GM18909 (cell line): ENCODE measurements at regions not wholly inside any gene's neighbourhood (a gene's known extent, or its start where the extent isn't known, plus 50 kb on each side); places are given as distances from the start of the nearest gene placed in this dataset.
"Not testable (repeated sequence)": the region's sequence is repeated elsewhere in the genome, so short reads cannot be mapped to it uniquely, and the experiment has no call there.

Source experiments
- ATAC-seq: cut with Tn5 transposase; IDR thresholded peaks from one replicate; pipeline ENCODE4 v1.9.1; 2021; ENCODE audit warnings: mild to moderate bottlenecking; ENCODE audit not compliant: unreplicated experiment, poor library complexity

DNA sequence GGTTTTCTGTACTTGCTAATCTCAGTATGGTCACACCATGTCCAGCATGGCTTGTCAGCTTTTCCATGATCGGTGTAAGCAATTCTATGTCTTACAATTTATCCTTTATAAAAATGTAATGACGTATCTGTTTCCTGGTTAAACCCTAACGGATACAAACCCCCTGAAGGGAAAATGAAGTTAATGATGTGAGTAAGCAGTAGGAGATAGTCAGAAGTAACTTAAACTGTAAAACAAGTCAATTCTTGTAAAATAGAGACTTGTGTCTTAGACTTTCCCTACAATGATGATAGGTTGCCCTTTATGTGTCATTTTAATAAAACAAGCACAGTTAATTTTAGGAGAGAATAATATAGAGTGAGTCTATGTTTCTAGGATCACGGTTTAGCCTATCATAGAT lies 1365.9 kb upstream of the SLC39A10 start:
- no peak for ATAC-seq

GRCh38 chr2:194289712-194290346 lies 1367.2 kb upstream of the SLC39A10 start:
- ATAC-seq = no peak

DNA sequence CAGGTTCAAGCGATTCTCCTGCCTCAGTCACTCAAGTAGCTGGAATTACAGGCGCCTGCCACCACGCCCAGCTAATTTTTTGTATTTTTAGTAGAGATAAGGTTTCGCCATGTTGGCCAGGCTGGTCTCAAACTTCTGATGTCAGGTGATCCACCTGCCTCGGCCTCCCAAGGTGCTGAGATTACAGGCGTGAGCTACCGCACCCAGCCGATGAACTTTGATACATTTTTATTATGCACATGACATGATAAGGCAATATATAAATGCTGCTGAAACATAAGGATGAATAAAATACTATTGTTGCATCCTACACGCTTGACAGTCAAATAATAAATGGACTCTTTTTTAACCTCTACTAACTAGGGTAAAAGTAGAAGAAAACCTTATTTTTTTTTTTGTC lies 1380.4 kb upstream of the SLC39A10 start:
- ATAC-seq = not testable (repeated sequence)

- no peak for ATAC-seq
These were observed 1385.6 kb upstream of the SLC39A10 start for GRCh38 chr2:194271293-194271961.

DNA sequence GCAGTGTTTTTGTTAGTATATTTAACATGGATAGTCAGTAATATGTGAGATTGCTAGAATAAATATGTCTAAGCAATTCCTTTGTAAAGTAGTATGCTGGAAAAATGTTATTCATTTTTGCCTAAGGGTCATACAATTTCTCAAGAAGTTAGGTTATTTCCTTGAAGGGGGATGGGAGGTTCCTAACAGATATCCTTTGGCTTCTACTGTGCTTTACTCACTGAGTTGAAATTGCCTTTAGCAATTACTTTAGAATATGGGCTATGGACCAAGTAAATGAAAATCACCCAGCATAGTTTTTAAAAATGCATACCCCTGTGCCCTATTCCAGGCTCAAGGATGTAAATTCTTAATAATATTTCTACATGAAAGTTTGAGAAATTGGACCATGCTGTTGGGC lies 1386.4 kb upstream of the SLC39A10 start:
- ATAC-seq = no peak

GRCh38 chr2:194264586-194264985 lies 1392.4 kb upstream of the SLC39A10 start:
- no peak for ATAC-seq

- ATAC-seq = no peak
These were observed 1396.8 kb upstream of the SLC39A10 start for GRCh38 chr2:194260185-194260584.

DNA sequence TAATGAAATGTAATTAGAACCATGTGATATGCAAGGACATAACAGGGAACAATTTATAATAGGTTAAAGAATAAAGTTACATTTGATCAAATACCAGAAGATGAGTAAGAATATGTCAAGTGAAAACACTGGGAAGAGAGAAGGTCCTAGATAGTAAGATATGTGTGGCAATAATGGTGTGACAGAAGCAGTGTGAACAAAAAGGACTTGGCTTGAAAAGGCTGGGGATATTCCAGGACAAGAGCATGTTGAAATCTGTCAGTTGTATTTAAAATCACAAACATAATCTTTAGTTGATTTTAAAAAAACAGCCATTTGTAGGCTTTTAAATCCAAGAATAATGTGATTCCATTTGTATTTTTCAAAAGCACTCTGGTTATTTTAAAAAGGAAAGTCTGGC lies 1399.9 kb upstream of the SLC39A10 start:
- no peak for ATAC-seq

GRCh38 chr2:194253528-194254259 lies 1403.3 kb upstream of the SLC39A10 start:
- no peak for ATAC-seq

- ATAC-seq = no peak
These were observed 1404.9 kb upstream of the SLC39A10 start for GRCh38 chr2:194252127-194252526.

DNA sequence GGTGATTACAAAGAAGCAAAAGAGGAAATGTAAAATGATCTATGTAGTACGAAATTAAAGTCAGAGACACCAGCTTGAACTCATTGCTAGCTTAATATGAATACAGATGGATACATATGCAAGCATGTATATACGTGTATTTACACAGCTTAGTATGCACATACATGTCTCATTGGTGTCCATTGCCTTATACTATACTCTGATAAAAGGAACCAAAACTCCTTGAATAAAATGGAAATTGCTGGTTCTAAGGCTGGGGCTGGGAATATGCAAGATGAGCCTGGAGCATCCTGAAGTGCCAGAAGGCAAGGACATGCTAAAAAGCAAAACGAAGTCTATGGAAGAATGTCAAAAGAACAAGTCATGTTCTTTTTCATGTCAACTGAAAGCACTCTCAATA lies 1424.4 kb upstream of the SLC39A10 start:
- ATAC-seq = no peak

DNA sequence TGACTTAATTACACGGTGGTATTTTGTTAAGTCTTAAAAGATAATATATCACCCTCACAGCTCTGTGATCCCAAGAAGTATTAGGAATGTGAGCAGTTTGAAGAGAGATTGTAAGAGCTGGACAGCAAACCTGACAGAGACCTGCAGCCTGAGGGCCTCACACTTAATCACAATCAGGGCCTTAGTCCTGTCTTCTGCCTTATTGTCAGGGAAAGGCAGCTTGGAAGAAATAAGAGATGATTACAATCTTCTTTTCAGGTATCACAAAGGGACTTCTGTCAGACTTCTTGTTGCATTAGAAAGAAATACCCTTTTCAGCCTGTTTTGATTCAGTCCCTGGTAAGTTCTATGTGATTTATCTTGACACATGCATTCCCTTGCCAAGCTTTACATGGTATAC lies 1433.8 kb upstream of the SLC39A10 start:
- ATAC-seq = no peak

- no peak for ATAC-seq
These were observed 1442.8 kb upstream of the SLC39A10 start for GRCh38 chr2:194214192-194214591.

- ATAC-seq = no peak
These were observed 1451.3 kb upstream of the SLC39A10 start for GRCh38 chr2:194205568-194206227.

DNA sequence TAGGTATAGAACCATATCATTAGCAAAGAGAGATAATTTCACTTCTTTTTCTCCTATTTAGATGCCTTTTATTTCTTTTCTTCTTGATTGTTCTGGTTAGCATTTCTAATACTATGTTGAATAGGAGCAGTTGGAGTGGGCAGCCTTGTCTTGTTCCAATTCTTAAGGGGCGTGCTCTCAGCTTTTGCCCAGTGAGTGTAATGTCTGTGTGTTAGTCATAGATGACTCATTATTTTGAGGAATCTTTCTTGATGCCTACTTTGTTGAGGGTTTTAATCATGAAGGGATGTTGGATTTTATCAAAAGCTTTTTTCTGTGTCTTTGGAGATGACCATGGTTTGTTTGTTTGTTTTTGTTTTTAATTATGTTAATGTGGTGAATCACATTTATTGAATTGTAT lies 1453.1 kb upstream of the SLC39A10 start:
- no peak for ATAC-seq

DNA sequence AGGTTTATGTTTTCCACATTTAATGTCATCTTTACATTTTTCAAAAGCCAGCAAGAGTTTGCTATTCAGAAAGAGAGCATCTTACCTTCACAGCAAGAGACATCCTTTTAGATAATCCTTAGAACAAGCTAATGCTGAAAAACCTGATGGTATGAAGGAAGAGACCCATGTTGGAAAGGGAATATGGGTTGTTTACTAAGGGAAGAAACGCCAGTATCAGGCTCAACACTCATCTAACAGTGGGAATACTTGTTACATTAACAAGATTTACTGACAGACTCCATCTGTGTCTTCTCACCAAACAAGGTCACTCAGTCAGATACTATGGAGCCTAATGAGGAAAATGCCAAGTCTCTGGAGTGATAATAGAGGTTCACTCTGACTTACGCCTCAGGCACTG lies 1474.1 kb upstream of the SLC39A10 start:
- no peak for ATAC-seq

GRCh38 chr2:194176134-194176533 lies 1480.9 kb upstream of the SLC39A10 start:
- ATAC-seq = no peak

GRCh38 chr2:194166818-194167217 lies 1490.2 kb upstream of the SLC39A10 start:
- peak; percentile 89 for ATAC-seq

- ATAC-seq = no peak
These were observed 1501.6 kb upstream of the SLC39A10 start for GRCh38 chr2:194155431-194155830.

GRCh38 chr2:194151231-194151630 lies 1505.8 kb upstream of the SLC39A10 start:
- ATAC-seq = no peak

DNA sequence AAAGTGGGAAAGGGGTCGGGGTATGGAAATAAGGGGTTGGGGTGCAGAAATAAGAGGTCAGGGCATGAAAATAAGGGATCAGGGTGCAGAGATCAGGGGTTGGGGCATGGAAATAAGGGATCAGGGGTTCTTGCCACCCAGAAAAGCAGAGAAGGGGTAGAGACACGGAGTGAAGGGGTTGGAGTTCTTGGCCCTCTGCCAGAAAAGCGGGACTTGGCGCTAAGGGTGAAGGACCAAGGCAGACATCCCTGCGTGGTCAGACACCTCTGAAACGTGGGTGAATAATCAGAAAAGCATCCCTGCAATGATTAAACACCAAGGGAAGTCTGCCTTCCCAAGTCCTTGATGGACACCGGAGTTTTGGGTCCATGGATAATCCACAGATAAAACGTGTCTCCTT lies 1521.6 kb upstream of the SLC39A10 start:
- no peak for ATAC-seq
